NCI-H1417 (cell line): ENCODE measurements at regions not wholly inside any gene's neighbourhood (a gene's known extent, or its start where the extent isn't known, plus 50 kb on each side); places are given as distances from the start of the nearest gene placed in this dataset.

Experiments used
- DNase-seq, 3 experiments: peaks; one replicate each; lab custom pipeline; 2025; lab: John Stamatoyannopoulos, UW

DNA sequence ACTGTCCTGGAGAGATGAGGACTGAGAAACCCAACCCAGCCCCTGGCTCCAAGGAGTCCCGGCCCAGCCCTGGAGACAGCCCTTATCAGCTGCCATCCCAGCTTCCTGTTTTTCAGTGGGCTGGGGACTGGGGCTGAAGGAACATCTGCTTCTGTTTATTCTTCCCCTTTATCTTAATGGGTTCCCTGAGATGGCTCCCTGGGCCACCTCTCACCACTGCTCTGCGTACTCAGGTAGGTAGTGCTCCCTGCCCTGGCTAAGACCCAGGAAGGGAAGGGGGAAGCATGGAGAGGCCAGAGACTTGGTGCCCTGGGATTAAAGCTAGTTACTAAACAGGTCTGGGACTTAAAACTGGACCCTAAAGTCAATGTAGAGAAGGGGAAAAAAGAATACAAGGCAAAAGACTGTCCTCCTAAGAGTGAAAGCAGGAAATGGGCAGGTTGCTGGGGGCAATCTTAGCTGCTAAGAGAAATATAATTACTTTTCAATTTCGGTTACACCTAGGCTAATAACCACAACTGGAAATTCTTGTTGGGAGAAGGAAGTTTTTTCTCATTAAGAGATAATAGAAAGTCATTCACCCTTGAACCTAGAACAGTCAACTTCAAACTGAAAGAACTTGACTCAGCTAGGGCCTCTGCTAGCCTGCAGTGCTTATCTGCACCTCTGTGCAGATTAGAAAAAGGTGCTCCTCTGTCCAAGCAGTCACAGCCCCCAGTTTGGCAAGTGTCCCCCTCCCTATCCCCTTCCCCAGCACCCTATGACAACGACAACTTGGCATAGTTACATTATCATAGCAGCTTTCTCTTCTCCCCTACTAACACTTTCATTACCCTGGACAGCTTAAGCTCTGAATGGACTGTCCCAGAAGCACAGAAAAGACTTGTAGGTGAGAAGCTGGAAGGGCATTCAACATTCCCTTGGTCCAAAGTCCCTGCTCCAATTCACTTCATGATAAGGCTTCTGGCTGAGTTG lies 65.6 kb upstream of the KDM7A start:
- peak; percentile 40 to 58 (median 41) for DNase-seq

DNA sequence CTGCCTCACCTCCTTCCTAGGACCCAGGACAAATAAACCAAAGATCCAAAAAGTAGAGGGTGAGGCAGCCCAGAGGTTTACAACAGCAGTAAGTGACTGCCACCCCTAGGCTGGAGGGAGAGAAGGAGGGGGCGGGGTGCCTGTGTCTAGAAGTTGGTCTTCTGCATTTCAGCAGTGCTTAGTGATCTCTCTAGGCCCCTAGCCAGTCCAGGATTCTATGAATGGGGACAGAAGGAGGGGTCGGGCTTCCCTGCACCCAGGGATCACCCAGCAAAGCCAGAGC lies 62.8 kb upstream of the KDM7A start:
- no peak for DNase-seq

DNA sequence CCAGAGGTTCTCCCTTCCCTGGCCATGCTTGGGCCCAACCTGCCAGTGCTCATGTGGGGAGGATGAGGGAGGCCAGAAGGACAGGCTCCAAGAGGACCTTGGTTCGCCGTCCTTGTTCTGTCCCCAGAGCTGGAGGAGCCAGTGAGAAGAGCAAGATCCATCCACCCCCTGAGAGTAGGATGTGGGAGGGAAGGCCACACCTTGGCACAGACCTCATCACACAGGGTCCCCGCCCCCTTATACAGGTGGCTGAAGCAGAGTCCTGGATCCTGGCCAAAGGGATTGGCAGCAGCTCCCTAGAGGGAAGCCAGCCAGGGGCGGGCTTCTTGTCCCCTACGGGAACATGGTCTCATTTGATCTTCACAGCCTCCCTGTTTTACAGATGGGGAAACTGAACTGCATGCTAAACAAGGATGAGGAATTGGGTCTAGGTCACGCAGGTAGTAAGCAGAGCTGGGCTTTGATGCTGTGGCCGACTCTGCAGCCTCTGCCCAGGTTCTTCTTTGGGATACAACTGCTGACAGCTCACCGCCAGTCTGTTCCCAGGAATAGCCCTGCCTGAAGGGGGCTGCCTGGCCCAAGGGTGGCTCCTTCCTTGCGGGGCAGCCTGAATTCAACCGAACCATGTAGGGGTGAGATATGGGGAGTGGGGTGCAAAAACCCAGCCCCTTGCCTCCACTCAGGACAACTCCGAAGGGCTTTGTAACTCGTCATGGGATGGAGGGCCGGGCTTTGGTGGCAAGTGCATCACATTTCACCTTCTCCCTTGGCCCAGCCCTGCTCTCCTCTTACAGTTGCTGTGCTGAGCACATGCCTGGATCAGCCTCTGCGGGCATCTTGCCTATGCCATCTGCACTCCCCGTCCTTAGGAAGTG lies 62.2 kb upstream of the KDM7A start:
- peak; percentile 40 to 91 (median 66) for DNase-seq

DNA sequence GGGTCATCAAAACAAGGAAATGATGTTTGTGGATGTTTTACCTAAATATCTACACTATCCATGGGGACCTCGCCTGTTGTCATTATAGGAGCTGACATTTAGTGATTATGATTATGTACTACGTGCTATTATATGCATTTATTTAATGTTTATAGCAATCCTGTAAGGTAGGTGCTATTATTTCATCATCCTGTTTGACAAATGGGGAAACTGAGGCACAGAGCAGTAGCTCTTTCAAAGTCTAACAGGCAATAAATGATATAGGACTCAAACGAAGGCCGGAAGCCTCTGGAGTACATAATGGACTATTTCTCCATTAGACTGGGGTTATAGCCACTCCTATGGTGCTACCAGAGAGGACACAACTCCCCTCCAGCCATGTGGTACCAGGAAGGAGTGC lies 60.6 kb upstream of the KDM7A start:
- no peak for DNase-seq

DNA sequence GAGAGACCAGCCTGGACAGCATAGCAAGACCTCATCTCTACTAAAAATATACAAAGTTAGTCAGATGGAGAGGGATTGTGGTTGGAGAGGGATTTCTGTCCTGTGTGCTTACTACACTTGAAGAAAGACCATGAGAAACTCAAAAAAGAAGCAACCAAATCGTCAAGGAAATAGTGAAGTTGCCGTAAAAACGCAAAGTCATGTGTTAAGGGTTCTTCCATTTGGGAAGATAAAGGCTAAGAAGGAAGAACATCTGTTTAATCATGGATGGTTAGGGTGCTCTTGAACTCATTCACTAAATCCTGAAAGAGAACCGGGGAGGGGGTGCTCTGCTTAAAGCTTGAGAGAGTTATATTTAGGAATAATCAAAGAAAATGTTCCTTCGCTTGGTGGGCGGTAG lies 59.8 kb upstream of the KDM7A start:
- DNase-seq: no peak

DNA sequence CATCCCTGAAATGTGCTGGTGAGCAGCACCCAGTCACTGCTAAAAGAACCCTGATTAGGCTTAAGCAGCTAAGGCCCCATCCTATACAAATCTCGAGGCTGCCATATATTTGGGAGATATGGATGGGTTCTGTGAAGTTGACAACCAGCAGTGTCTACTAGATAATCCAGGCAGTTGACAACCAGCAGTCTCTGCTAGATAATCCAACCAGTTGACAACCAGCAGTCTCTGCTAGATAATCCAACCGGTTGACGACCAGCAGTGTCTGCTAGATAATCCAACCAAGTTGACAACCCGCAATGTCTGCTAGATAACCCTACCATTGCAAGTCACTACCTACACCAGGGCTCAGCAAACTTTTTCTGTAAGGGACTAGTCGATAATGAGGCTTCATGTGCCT lies 58.3 kb upstream of the KDM7A start:
- no peak for DNase-seq

DNA sequence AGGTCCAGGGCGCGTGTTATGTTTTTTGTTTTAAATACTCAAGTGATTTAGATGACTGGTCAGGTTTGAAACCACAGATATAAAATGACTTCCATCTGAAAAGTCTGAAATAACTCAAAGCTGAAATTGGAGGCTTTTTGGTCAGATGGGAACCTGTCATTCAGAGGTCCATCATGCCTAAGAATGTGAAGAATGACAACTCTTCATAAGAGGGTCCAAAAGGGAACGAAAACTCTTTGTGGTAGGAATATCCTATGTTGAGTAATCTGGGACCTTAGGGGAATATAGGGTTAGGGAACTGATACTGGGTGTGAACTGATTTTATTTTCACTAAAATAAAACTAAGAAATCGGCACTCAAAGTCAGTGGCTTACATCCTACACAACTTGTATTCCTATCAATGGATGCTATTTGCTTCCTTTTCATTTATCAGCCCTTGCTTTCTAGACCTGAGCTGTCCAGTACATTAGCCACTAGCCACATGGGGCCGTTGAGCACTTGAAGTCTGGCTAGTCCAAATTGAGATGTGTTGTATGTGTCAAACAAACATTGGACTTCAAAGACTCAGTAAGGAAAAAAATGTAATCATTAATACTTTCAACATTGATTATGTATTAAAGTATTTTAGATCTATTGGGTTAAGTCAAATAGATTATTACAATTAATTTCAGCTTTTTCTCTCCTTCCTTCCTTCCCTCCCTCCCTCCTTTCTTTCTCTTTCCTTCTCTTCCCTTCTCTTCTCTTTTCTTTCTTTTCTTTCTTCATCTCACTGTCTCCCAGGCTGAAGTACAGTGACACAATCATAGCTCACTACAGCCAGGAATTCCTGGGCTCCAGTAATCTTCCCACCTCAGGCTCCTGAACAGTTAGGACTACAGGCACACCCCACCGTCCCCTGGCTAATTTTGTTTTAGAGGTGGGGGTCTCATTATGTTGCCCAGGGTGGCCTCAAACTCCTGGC lies 56.5 kb upstream of the KDM7A start:
- no peak for DNase-seq

DNA sequence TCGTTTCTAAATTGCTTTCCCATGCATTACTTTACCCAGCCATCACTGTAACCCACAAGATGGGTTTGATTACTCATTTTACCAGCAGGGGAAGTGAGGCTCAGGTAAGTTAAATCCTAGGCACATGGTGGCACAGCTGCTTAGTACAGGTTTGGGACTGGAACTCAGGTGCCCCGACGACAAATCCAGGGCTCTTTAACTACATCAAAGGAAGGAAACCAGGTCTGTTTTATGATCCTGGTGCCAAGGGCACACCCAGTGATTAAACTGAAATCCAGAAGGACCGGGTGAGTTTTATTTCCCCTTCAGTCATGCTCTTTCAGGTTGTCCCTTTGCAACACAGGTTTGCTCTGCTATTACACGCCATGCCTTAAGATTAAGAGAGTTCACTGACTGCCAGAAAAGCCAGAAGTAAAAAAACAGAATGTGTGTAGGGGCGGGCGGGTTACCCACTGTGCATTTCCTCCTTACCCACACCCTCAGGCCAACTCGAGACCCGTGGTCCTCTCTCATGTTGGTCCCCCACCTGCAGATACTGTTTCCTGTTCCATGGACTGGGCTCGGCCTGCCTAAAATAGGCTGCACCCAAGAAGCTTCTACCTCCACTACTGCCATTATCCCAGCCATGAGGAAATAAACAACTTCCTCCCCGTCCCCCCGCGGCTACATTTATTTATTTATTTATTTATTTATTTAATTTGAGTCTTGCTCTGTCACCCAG lies 55.1 kb upstream of the KDM7A start:
- DNase-seq: peak in 1 of 3 experiments; percentile 73

DNA sequence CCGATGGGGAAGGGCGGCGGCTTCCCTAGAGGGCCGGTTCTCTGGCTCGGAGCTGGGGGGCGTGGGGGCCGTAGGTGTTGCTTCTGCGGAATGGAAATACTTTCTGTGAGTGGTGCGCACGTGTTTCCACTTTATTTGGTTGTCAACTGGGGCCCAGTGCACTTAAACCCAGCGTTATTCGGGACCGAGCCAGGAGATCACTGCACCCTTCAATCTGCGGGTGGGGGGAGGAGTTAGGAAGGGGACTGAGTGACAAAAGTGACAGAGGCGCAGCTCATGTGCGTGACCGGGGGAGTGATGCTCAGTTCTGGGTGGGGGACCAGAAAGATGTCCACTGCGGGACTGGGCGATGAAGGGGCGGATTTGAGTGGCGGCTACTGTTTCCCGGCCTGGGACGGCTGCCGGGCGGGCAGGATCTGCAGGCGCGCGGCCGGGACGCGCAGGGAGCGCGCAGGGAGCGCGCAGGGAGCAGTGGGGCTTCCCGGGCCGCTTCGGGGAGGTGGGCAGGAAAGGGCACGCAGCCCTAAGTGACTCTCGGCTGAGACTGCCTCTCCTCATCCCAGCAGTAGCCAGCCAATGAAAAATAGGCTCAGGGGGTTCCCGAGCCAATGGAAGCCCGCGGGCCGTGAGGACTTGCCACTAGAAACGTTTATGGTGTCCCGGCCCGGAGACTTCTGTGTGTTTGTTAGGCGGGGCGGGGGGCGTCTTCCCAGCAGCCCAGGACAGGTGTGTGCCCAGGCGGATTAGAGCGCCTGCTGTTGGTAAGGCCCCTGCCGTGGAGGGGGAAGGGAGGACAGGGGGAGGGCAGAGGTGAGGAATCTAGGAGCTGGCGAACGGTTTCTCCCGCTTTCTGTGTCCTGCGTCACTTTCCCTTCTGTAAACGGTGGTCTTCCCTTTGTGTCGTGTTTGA lies 54.3 kb upstream of the KDM7A start:
- DNase-seq: peak; percentile 63 to 74 (median 74)

DNA sequence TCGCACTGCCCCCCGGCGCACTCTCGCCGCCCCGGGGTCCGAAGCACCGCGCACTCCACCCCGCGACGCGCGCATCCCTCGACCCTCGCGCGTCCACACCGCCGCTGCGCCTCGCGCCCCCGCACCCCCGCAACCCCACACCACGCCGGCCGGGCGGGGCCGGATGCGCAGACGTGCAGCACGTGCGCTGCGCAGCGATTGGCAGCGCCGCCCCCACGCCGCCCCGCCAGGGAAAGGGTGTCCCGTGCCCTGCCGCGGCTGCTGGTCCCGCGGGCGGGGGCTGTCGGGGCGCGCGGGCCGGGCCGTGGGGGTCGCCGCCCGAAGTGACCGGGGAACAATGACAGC lies 53.7 kb upstream of the KDM7A start:
- DNase-seq: peak; percentile 17 to 48 (median 38)

DNA sequence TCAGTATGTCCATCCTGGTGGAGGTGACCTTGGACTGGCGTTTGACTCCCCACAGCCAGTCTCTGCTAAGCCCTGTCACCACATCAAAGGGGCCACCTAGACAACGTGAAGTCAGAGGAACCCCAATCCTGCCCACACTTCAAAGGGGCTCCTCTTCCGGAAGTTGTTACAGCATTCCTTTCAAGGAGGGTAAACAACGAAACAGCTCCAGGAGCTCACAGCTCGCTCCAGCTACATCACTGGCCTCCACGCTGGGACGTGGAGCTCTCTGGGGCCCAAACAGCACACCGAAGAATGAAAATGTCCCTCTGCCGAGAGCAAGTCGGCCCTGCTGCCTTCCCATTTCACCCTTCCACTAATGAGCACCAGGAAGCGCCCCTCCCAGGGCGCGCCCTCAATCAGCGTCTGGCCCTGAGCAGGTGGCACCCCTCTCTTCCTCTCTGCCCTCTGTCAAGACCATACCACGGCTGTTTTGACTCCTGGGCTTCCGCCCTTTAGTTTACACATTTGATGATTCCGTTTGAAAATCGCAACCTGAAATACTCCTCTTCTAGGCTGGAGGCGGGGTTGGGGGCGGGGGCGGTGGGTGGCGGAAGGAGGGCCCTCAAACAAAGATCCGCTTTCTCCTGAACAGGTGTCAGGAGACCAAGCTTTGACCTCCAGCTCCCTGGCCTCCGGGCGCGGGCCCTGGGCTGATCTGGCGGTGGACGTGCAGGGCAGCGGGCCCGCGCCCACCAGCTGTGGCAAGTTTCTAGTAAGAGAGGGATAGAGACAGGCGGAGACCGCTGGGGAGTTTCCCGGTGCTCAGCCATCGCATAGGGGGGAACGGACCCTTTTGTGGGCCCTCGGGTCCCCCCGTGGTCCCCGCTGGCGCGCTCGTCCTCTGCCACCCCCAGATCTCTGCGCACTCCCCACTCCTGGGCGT lies 53.1 kb upstream of the KDM7A start:
- DNase-seq: peak in 2 of 3 experiments; percentile 48 to 62

DNA sequence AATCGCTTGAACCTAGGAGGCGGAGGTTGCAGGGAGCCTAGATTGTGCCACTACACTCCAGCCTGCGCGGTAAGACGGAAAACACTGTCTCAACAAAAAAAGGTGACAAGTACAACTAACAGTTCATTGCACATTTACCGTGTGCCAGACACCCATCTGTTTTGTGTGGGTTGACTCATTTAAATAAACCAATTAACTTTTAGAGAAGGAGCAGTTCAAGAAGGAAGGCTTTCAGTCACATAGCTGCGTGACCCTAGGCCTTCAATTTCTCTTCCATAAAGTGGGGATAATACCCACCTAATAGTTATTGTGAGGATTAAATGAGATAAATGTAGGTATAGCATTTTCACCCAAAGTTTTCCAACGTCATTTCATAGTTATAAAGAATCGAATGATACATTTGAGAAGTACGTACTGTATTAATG lies 52.3 kb upstream of the KDM7A start:
- DNase-seq: no peak
